ENCODE measurements at regions not wholly inside any gene's neighbourhood (a gene's known extent, or its start where the extent isn't known, plus 50 kb on each side); places are given as distances from the start of the nearest gene placed in this dataset.

DNA sequence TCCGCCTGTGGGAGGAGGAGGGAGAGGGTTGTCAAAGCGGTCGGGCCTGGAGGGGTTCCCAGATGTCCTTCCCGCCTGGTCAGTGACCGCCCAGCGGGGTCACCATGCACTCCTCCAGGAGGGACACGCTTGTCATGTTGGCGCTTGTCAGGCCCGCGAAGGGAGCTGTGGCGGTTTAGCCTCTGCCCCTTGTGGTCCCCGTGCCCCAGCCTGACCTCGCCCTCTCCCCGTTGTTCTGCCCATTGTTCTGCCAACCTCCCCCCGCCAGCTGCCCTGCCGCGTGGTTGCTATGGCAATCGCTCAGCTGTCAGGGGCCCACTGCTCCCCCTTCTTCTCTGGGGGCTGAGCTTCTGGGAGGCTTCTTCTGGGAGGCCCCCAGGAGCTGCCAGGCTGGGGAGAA is 146.4 kb upstream of the CIBAR2 start:
- TF ChIP-seq CTCF (IDR thresholded peaks at IDR 0.05) = no peak
- TF ChIP-seq POLR2A (IDR thresholded peaks at IDR 0.05) = no peak

Data from thyroid gland (tissue), 4 donors.